ENCODE measurements at regions not wholly inside any gene's neighbourhood (a gene's known extent, or its start where the extent isn't known, plus 50 kb on each side); places are given as distances from the start of the nearest gene placed in this dataset.

GRCh38 chr16:87006021-87006420, 311.2 kb downstream of the C16orf95 start:
- Histone ChIP-seq H3K4me3 (no peak overlapping the region), H3K36me3 (ENCODE audit: low read depth) (no peaks in the 10 kb centered on the region), H4K20me1 (ENCODE audit: insufficient read depth) (no peaks in the 10 kb centered on the region), H3K9ac (no peak overlapping the region), H3F3A (ENCODE audit: insufficient read depth) (no peaks in the 10 kb centered on the region), H2AFZ (no peak overlapping the region), H3K27me3 (replicated peaks; ENCODE audit: insufficient read depth) (peaks cover 37% of the 10 kb centered on the region), H3K79me2 (ENCODE audit: insufficient read depth) (no peaks in the 10 kb centered on the region), H3K9me3 (ENCODE audit: low read depth) (no peaks in the 10 kb centered on the region), H3K4me2 (ENCODE audit: unreplicated experiment) (no peak overlapping the region), H3K9me2 (ENCODE audit: insufficient read depth) (no peaks in the 10 kb centered on the region), H3K27ac (no peak overlapping the region), H3K4me1 (ENCODE audit: insufficient read depth) (no peaks in the 10 kb centered on the region)
- TF ChIP-seq EZH2 (IDR thresholded peaks at IDR 0.05; ENCODE audit: insufficient read depth, poor library complexity, severe bottlenecking), result no peak
- TF ChIP-seq EZH2phosphoT487 (IDR thresholded peaks at IDR 0.05; ENCODE audit: insufficient read depth, low read depth), result no peak
- in situ Hi-C loops (cut with MboI), result no loop called here
- no peak for DNase-seq
- WGBS, 2 experiments (ENCODE audit: low coverage in 1 of 2, low lambda C conversion rate in 2 of 2, missing lambda C conversion rate in 2 of 2), result 47 to 58% methylated on average over 5 to 6 of the region's 6 CpGs

GRCh38 chr16:87006789-87007745, 310.1 kb downstream of the C16orf95 start:
- in situ Hi-C loops (cut with MboI), result no loop called here
- no peaks in the 10 kb centered on the region for H3K36me3 ChIP-seq (ENCODE audit: low read depth)
- H3K4me3 ChIP-seq, result no peak overlapping the region
- no peak for TF ChIP-seq EZH2phosphoT487 (IDR thresholded peaks at IDR 0.05; ENCODE audit: insufficient read depth, low read depth)
- TF ChIP-seq EZH2 (IDR thresholded peaks at IDR 0.05; ENCODE audit: insufficient read depth, poor library complexity, severe bottlenecking), result no peak
- no peaks in the 10 kb centered on the region for H3K9me2 ChIP-seq (ENCODE audit: insufficient read depth)
- H3K27ac ChIP-seq, result no peak overlapping the region
- H3K27me3 ChIP-seq (replicated peaks; ENCODE audit: insufficient read depth), result peaks cover 39% of the 10 kb centered on the region
- H3K9ac ChIP-seq, result no peak overlapping the region
- no peak overlapping the region for H3K4me2 ChIP-seq (ENCODE audit: unreplicated experiment)
- H3K9me3 ChIP-seq (ENCODE audit: low read depth), result no peaks in the 10 kb centered on the region
- H4K20me1 ChIP-seq (ENCODE audit: insufficient read depth), result no peaks in the 10 kb centered on the region
- DNase-seq, result no peak
- no peaks in the 10 kb centered on the region for H3K4me1 ChIP-seq (ENCODE audit: insufficient read depth)
- no peaks in the 10 kb centered on the region for H3F3A ChIP-seq (ENCODE audit: insufficient read depth)
- H2AFZ ChIP-seq, result no peak overlapping the region
- no peaks in the 10 kb centered on the region for H3K79me2 ChIP-seq (ENCODE audit: insufficient read depth)
- 62 to 71% methylated on average over 12 of the region's 12 CpGs for WGBS, 2 experiments (ENCODE audit: low coverage in 1 of 2, low lambda C conversion rate in 2 of 2, missing lambda C conversion rate in 2 of 2)

- no peak overlapping the region for H3K4me3 ChIP-seq
- TF ChIP-seq EZH2phosphoT487 (IDR thresholded peaks at IDR 0.05; ENCODE audit: insufficient read depth, low read depth) (no peak), EZH2 (IDR thresholded peaks at IDR 0.05; ENCODE audit: insufficient read depth, poor library complexity, severe bottlenecking) (no peak)
- in situ Hi-C loops (cut with MboI), result no loop called here
- H3K9me2 ChIP-seq (ENCODE audit: insufficient read depth), result no peaks in the 10 kb centered on the region
- DNase-seq, result no peak
- H4K20me1 ChIP-seq (ENCODE audit: insufficient read depth), result no peaks in the 10 kb centered on the region
- no peaks in the 10 kb centered on the region for H3K4me1 ChIP-seq (ENCODE audit: insufficient read depth)
- no peaks in the 10 kb centered on the region for H3F3A ChIP-seq (ENCODE audit: insufficient read depth)
- 69 to 72% methylated on average over 10 of the region's 10 CpGs for WGBS, 2 experiments (ENCODE audit: low coverage in 1 of 2, low lambda C conversion rate in 2 of 2, missing lambda C conversion rate in 2 of 2)
- H3K36me3 ChIP-seq (ENCODE audit: low read depth), result no peaks in the 10 kb centered on the region
- H3K27me3 ChIP-seq (replicated peaks; ENCODE audit: insufficient read depth), result peaks cover 48% of the 10 kb centered on the region
- no peak overlapping the region for H3K27ac ChIP-seq
- H3K9me3 ChIP-seq (ENCODE audit: low read depth), result no peaks in the 10 kb centered on the region
- no peak overlapping the region for H3K9ac ChIP-seq
- no peak overlapping the region for H2AFZ ChIP-seq
- H3K4me2 ChIP-seq (ENCODE audit: unreplicated experiment), result no peak overlapping the region
- H3K79me2 ChIP-seq (ENCODE audit: insufficient read depth), result no peaks in the 10 kb centered on the region
These were observed 309.3 kb downstream of the C16orf95 start for GRCh38 chr16:87007907-87008306.

- DNase-seq, result no peak
- Histone ChIP-seq H3K9me3 (ENCODE audit: low read depth) (no peaks in the 10 kb centered on the region), H4K20me1 (ENCODE audit: insufficient read depth) (no peaks in the 10 kb centered on the region), H3K9ac (no peak overlapping the region), H2AFZ (no peak overlapping the region), H3K27ac (no peak overlapping the region), H3K27me3 (replicated peaks; ENCODE audit: insufficient read depth) (peaks cover 48% of the 10 kb centered on the region), H3K4me2 (ENCODE audit: unreplicated experiment) (no peak overlapping the region), H3K4me1 (ENCODE audit: insufficient read depth) (no peaks in the 10 kb centered on the region), H3K36me3 (ENCODE audit: low read depth) (no peaks in the 10 kb centered on the region), H3K79me2 (ENCODE audit: insufficient read depth) (no peaks in the 10 kb centered on the region), H3K4me3 (no peak overlapping the region), H3F3A (ENCODE audit: insufficient read depth) (no peaks in the 10 kb centered on the region), H3K9me2 (ENCODE audit: insufficient read depth) (no peaks in the 10 kb centered on the region)
- in situ Hi-C loops (cut with MboI), result no loop called here
- WGBS, 2 experiments (ENCODE audit: low coverage in 1 of 2, low lambda C conversion rate in 2 of 2, missing lambda C conversion rate in 2 of 2), result 66 to 67% methylated on average over 5 of the region's 5 CpGs
- no peak for TF ChIP-seq EZH2 (IDR thresholded peaks at IDR 0.05; ENCODE audit: insufficient read depth, poor library complexity, severe bottlenecking)
- TF ChIP-seq EZH2phosphoT487 (IDR thresholded peaks at IDR 0.05; ENCODE audit: insufficient read depth, low read depth), result no peak
These were observed 308.5 kb downstream of the C16orf95 start for GRCh38 chr16:87008664-87009063.

All from GM23248 (cell line).